Colonic mucosa (tissue), 4 donors: ENCODE measurements at regions not wholly inside any gene's neighbourhood (a gene's known extent, or its start where the extent isn't known, plus 50 kb on each side); places are given as distances from the start of the nearest gene placed in this dataset.

Experiments
- DNase-seq: peaks from one replicate; pipeline ENCODE4 v3.0.0-alpha.2; 2020
- H3K27ac ChIP-seq: fragments of 200-600 bp; one replicate; pipeline ENCODE4 v1.8.0; 2021
- H3K27me3 ChIP-seq: fragments of 200-600 bp; one replicate; pipeline ENCODE4 v1.8.0; 2021
- H3K36me3 ChIP-seq: fragments of 200-600 bp; one replicate; pipeline ENCODE4 v1.8.0; 2021
- H3K4me1 ChIP-seq: fragments of 200-600 bp; one replicate; pipeline ENCODE4 v1.8.0; 2021; ENCODE audit warnings: mild to moderate bottlenecking
- H3K4me3 ChIP-seq: fragments of 200-600 bp; one replicate; pipeline ENCODE4 v1.8.0; 2021
- H3K9ac ChIP-seq, 2 donors: one replicate each; pipeline ENCODE4 v1.7.0; 2013; ENCODE audit warnings: control low read depth in 2 of 2, low read depth in 2 of 2, low read length in 2 of 2
- H3K9me3 ChIP-seq: fragments of 200-600 bp; one replicate; pipeline ENCODE4 v1.8.0; 2021
- CTCF ChIP-seq: fragments of 200-600 bp; IDR thresholded peaks from one replicate; pipeline ENCODE4 v1.8.0; 2022; ENCODE audit warnings: antibody characterized with exemption, mild to moderate bottlenecking
- intact Hi-C: fragments of 100-400 bp; cut with DNase I; formaldehyde crosslinking; loops from one replicate; pipeline ENCODE4 v1.14.1; 2022
- donor health status: healthy.
- donor health status: DM: no; HTN: no; CAD: no.
- donor health status: DM: no; HTN: no; CAD: no.

GRCh38 chr5:82834151-82834550, 243.0 kb downstream of the TMEM167A start:
- intact Hi-C loops = no loop called here
- Histone ChIP-seq H3K27ac (no peak overlapping the region), H3K4me1 (no peaks in the 10 kb centered on the region), H3K4me3 (no peak overlapping the region), H3K9me3 (no peaks in the 10 kb centered on the region), H3K36me3 (no peaks in the 10 kb centered on the region), H3K27me3 (no peaks in the 10 kb centered on the region), H3K9ac (no peak overlapping the region)
- no peak for TF ChIP-seq CTCF
- no peak for DNase-seq

GRCh38 chr5:82833277-82833676, 243.9 kb downstream of the TMEM167A start:
- no peak overlapping the region for H3K27ac ChIP-seq
- H3K9me3 ChIP-seq = no peaks in the 10 kb centered on the region
- no peaks in the 10 kb centered on the region for H3K4me1 ChIP-seq
- no peak for DNase-seq
- TF ChIP-seq CTCF = no peak
- no peaks in the 10 kb centered on the region for H3K36me3 ChIP-seq
- no peak overlapping the region for H3K9ac ChIP-seq
- intact Hi-C loops = no loop called here
- H3K27me3 ChIP-seq = no peaks in the 10 kb centered on the region
- H3K4me3 ChIP-seq = no peak overlapping the region

GRCh38 chr5:82832445-82832844, 244.7 kb downstream of the TMEM167A start:
- intact Hi-C loops = no loop called here
- Histone ChIP-seq H3K27ac (no peak overlapping the region), H3K4me3 (no peak overlapping the region), H3K9me3 (no peaks in the 10 kb centered on the region), H3K27me3 (no peaks in the 10 kb centered on the region), H3K9ac (no peak overlapping the region), H3K36me3 (no peaks in the 10 kb centered on the region), H3K4me1 (no peaks in the 10 kb centered on the region)
- DNase-seq = no peak
- TF ChIP-seq CTCF = no peak

- TF ChIP-seq CTCF = no peak
- H3K36me3 ChIP-seq = no peaks in the 10 kb centered on the region
- no peak overlapping the region for H3K9ac ChIP-seq
- no peaks in the 10 kb centered on the region for H3K9me3 ChIP-seq
- intact Hi-C loops = no loop called here
- no peak overlapping the region for H3K27ac ChIP-seq
- H3K27me3 ChIP-seq = no peaks in the 10 kb centered on the region
- H3K4me1 ChIP-seq = no peaks in the 10 kb centered on the region
- H3K4me3 ChIP-seq = no peak overlapping the region
- DNase-seq = no peak
These were observed 249.0 kb downstream of the TMEM167A start for GRCh38 chr5:82828211-82828610.

GRCh38 chr5:82827651-82828050, 249.5 kb downstream of the TMEM167A start:
- no peak for DNase-seq
- Histone ChIP-seq H3K9ac (no peak overlapping the region), H3K27me3 (no peaks in the 10 kb centered on the region), H3K9me3 (no peaks in the 10 kb centered on the region), H3K4me1 (no peaks in the 10 kb centered on the region), H3K27ac (no peak overlapping the region), H3K36me3 (no peaks in the 10 kb centered on the region), H3K4me3 (no peak overlapping the region)
- TF ChIP-seq CTCF = no peak
- intact Hi-C loops = no loop called here

- Histone ChIP-seq H3K4me1 (no peaks in the 10 kb centered on the region), H3K27ac (no peak overlapping the region), H3K36me3 (no peaks in the 10 kb centered on the region), H3K4me3 (no peak overlapping the region), H3K9me3 (no peaks in the 10 kb centered on the region), H3K27me3 (no peaks in the 10 kb centered on the region), H3K9ac (no peak overlapping the region)
- no peak for TF ChIP-seq CTCF
- no peak for DNase-seq
- intact Hi-C loops = no loop called here
These were observed 254.6 kb downstream of the TMEM167A start for GRCh38 chr5:82822634-82822927.
